ENCODE measurements at regions not wholly inside any gene's neighbourhood (a gene's known extent, or its start where the extent isn't known, plus 50 kb on each side); places are given as distances from the start of the nearest gene placed in this dataset.

DNA sequence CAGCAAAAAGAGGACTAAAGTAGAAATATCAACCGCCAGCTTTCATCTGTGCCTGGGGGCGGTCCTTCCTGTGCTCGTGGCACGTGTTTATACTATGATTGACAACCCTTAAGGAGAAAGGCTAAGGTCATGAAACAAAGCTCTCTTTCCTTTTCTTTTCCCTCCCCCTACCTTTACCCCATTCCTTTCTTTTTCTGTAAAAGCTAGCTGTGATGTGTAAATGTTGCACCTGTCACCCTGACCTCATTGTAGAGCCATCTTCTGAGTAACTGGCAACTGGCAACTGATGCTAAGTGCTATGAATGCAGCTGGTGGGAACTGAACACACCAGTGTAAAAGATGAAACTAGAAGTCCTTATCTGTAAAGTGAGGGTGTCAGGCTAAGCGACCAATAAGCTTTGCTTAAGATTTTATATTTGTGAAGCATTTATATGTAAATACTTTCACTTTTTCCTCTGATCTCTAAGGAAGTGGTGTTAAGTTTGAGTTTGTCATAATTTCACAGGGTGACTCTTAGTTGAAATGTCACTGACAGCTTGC lies 102.8 kb upstream of the BCAT1 start (continued):
- no peak for TF ChIP-seq SUZ12 (IDR thresholded peaks at IDR 0.05; ENCODE audit: unreplicated experiment)
- TF ChIP-seq IKZF2 (IDR thresholded peaks at IDR 0.05): peak in 1 of 2 experiments; percentile 35; a peak in 2 of 4 replicates
- 0 out of 2 replicates have a peak, but pooled peaks have one; percentile 11 for TF ChIP-seq YY1 (IDR thresholded peaks at IDR 0.05; ENCODE audit: low read depth, low read length)
- TF ChIP-seq, protein P1, sequence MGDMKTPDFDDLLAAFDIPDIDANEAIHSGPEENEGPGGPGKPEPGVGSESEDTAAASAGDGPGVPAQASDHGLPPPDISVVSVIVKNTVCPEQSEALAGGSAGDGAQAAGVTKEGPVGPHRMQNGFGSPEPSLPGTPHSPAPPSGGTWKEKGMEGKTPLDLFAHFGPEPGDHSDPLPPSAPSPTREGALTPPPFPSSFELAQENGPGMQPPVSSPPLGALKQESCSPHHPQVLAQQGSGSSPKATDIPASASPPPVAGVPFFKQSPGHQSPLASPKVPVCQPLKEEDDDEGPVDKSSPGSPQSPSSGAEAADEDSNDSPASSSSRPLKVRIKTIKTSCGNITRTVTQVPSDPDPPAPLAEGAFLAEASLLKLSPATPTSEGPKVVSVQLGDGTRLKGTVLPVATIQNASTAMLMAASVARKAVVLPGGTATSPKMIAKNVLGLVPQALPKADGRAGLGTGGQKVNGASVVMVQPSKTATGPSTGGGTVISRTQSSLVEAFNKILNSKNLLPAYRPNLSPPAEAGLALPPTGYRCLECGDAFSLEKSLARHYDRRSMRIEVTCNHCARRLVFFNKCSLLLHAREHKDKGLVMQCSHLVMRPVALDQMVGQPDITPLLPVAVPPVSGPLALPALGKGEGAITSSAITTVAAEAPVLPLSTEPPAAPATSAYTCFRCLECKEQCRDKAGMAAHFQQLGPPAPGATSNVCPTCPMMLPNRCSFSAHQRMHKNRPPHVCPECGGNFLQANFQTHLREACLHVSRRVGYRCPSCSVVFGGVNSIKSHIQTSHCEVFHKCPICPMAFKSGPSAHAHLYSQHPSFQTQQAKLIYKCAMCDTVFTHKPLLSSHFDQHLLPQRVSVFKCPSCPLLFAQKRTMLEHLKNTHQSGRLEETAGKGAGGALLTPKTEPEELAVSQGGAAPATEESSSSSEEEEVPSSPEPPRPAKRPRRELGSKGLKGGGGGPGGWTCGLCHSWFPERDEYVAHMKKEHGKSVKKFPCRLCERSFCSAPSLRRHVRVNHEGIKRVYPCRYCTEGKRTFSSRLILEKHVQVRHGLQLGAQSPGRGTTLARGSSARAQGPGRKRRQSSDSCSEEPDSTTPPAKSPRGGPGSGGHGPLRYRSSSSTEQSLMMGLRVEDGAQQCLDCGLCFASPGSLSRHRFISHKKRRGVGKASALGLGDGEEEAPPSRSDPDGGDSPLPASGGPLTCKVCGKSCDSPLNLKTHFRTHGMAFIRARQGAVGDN (IDR thresholded peaks at IDR 0.05): peak; percentile 68
- TF ChIP-seq ZZZ3 (IDR thresholded peaks at IDR 0.05; ENCODE audit: control insufficient read depth, insufficient read length, low read depth): no peak
- TF ChIP-seq BCLAF1 (IDR thresholded peaks at IDR 0.05): no peak
- peak; percentile 81 for TF ChIP-seq TCF12 (IDR thresholded peaks at IDR 0.05; ENCODE audit: low read depth, low read length)
- no peak for TF ChIP-seq IRF4 (IDR thresholded peaks at IDR 0.05; ENCODE audit: low read depth, low read length)
- TF ChIP-seq ZNF592 (IDR thresholded peaks at IDR 0.05): no peak
- TF ChIP-seq, protein P2, sequence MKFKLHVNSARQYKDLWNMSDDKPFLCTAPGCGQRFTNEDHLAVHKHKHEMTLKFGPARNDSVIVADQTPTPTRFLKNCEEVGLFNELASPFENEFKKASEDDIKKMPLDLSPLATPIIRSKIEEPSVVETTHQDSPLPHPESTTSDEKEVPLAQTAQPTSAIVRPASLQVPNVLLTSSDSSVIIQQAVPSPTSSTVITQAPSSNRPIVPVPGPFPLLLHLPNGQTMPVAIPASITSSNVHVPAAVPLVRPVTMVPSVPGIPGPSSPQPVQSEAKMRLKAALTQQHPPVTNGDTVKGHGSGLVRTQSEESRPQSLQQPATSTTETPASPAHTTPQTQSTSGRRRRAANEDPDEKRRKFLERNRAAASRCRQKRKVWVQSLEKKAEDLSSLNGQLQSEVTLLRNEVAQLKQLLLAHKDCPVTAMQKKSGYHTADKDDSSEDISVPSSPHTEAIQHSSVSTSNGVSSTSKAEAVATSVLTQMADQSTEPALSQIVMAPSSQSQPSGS (IDR thresholded peaks at IDR 0.05; ENCODE audit: low read length): no peak; the same call in none of the 2 replicates
- TF ChIP-seq GABPA (IDR thresholded peaks at IDR 0.05; ENCODE audit: low read depth): peak; percentile 58; the same call in 1 of the 2 replicates
- TF ChIP-seq, protein P3, sequence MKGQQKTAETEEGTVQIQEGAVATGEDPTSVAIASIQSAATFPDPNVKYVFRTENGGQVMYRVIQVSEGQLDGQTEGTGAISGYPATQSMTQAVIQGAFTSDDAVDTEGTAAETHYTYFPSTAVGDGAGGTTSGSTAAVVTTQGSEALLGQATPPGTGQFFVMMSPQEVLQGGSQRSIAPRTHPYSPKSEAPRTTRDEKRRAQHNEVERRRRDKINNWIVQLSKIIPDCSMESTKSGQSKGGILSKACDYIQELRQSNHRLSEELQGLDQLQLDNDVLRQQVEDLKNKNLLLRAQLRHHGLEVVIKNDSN (IDR thresholded peaks at IDR 0.05; ENCODE audit: borderline replicate concordance, extremely low read length, insufficient read depth, low read depth, low read length): peak; percentile 35
- peak; percentile 76 for TF ChIP-seq CREB1 (IDR thresholded peaks at IDR 0.05; ENCODE audit: low read depth)
- peak; percentile 97 for TF ChIP-seq BHLHE40 (IDR thresholded peaks at IDR 0.05; ENCODE audit: borderline replicate concordance in 1 of 2, low read depth in 2 of 2, low read length in 1 of 2)
- 0 out of 2 replicates have a peak, but pooled peaks have one; percentile 4 for TF ChIP-seq ZBED1 (IDR thresholded peaks at IDR 0.05; ENCODE audit: borderline replicate concordance)
